Tibial nerve (tissue), 4 donors: ENCODE measurements at regions not wholly inside any gene's neighbourhood (a gene's known extent, or its start where the extent isn't known, plus 50 kb on each side); places are given as distances from the start of the nearest gene placed in this dataset.
A peak's percentile ranks its signal among the peaks of the same experiment; 100 is the strongest.

ENCODE experiments used
- EP300 ChIP-seq, 2 donors: sonication (generic); formaldehyde crosslinking; IDR thresholded peaks; one replicate each; pipeline ENCODE4 v1.6.1; 2017; ENCODE audit warnings: antibody characterized with exemption in 2 of 2, mild to moderate bottlenecking in 1 of 2
- POLR2A ChIP-seq, 2 donors: fragments of 450-650 bp; IDR thresholded peaks; one replicate each; pipeline ENCODE4 v1.6.1; 2017; ENCODE audit warnings: antibody characterized with exemption in 2 of 2, mild to moderate bottlenecking in 2 of 2, moderate library complexity in 2 of 2
- TF ChIP-seq, protein P1 (sequence below), 5 experiments: fragments of 200-600 bp in 3 of 5; fragments of 450-650 bp in 2 of 5; sonication (generic) in 3 of 5; IDR thresholded peaks; one replicate each; pipeline ENCODE4 v1.5.1; 2016 to 2019; ENCODE audit warnings: antibody characterized with exemption in 5 of 5, mild to moderate bottlenecking in 3 of 5, moderate library complexity in 2 of 5

DNA sequence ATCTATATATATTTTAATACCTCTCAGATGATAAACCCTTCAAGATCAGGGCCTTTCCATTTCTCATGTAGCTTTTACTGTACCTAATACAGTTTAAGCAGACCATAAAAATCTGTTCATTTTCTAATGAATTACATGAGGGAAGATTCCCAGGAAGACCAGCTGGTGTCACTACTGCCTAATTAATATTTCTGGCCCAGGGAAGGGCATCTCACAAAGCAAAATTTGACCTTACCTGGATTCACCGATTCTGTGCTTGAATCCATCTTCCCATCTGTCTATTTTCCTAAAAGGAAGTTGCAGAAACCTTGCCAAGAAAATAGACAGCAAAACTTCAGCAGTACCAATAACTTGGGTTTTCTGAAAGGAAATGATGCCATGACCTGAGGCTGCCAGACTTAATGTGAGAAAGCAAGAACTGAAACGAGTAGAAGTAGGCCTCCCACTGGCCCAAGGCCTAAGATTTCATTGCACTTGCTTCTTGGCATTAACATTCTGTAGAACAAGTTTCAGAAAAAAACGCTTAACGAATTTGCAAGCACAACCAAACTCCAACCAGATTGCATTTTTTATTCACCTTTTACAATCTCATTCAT, 83.0 kb upstream of the GLIS3 start:
- TF ChIP-seq, protein P1, sequence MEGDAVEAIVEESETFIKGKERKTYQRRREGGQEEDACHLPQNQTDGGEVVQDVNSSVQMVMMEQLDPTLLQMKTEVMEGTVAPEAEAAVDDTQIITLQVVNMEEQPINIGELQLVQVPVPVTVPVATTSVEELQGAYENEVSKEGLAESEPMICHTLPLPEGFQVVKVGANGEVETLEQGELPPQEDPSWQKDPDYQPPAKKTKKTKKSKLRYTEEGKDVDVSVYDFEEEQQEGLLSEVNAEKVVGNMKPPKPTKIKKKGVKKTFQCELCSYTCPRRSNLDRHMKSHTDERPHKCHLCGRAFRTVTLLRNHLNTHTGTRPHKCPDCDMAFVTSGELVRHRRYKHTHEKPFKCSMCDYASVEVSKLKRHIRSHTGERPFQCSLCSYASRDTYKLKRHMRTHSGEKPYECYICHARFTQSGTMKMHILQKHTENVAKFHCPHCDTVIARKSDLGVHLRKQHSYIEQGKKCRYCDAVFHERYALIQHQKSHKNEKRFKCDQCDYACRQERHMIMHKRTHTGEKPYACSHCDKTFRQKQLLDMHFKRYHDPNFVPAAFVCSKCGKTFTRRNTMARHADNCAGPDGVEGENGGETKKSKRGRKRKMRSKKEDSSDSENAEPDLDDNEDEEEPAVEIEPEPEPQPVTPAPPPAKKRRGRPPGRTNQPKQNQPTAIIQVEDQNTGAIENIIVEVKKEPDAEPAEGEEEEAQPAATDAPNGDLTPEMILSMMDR (IDR thresholded peaks at IDR 0.05) = peak; percentile 36 to 59 (median 43)
- no peak for TF ChIP-seq POLR2A (IDR thresholded peaks at IDR 0.05)
- TF ChIP-seq EP300 (IDR thresholded peaks at IDR 0.05) = no peak
